NCI-H69 (cell line): ENCODE measurements at regions not wholly inside any gene's neighbourhood (a gene's known extent, or its start where the extent isn't known, plus 50 kb on each side); places are given as distances from the start of the nearest gene placed in this dataset.
"Not testable (repeated sequence)": the region's sequence is repeated elsewhere in the genome, so short reads cannot be mapped to it uniquely, and the experiment has no call there.

Experiments used
- DNase-seq: peaks from one replicate; lab custom pipeline; 2025; lab: John Stamatoyannopoulos, UW

DNA sequence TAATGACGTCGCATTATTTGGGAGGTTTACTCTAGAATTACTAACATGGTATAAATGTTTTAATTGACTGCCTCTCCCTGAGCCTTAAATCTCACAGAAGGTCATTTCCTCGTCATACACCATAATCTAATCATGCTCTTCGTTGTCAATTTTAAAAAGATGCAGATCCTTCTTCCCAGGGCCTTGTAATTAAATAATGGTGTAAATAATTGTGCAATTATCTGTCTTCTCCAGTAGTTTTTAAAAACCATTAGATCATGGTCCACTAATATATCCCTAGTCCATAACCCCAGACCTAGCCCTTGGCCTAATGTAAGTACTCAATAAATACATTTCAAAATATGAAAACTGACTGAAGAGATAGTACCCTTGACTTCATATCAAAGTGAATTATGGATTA lies 181.5 kb upstream of the GNAI1 start:
- DNase-seq = no peak

- DNase-seq = no peak
These were observed 182.2 kb upstream of the GNAI1 start for GRCh38 chr7:79952399-79952798.

DNA sequence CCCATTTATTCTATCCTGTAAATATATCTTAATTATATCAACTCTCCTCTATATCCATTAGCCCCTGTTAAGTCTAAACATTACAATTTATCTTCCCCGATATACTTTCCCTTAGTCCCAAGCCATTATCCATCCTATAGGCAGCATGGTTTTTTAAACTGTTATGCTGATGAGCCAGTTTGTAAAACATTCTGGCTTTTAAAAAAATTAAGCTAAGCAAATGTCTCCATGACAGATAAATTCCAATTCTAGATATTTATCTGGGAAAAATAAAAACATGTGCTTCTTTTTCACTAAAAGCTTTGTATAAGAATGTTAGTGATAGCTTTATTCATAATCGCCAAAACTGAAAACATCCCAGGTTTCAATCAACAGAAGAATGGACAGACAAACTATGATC lies 183.2 kb upstream of the GNAI1 start:
- DNase-seq = no peak

DNA sequence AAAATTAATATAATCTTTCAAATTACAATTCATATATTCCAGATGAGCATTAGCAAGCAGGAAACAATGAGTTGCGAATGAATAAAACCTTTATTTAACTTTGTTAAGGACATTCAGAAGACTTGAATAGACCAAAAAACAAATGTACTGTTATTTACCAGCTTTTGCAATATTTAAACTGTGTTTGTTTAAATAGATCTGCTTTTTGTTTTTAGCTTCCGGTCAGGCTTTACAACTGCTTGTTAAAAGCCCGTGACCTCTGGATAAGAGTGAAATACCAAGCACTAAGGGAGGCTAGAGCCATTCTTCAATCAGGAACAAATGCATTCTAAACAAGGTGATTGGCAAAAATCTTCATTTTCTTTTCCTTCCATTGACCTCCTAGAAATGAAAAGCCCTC lies 184.9 kb upstream of the GNAI1 start:
- peak; percentile 55 for DNase-seq

DNA sequence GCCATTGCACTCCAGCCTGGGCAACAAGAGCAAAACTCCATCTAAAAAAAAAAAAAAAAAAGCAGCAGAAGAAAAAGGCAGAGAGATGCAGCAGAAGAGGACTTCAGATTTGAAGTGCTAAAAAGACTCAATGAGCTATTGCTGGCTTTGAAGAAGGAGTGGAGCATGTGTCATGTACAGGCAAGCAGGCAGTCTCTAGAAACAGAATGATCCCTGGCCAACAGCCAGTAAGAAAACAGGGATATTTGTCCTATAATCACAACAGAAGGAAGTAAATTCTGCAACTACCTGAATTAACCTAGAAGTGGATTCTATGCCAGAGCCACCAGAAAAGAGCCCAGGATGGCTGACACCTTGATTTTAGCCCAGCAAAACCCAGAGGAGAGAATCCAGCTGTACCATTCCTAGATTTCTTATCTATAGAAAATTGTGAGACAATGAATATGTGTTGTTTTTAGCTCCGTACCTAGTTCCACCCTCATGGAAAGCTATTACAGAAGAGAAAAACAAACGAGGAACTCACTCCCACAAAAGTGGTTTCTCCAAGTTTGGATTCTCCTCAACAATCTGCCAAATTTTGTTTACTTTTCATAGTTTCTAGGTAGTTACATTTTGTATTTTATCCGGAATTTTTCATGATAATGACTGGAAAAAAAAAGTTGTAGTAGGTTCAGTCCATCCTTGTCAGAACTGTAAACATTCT lies 198.2 kb upstream of the GNAI1 start:
- peak; percentile 60 for DNase-seq

- no peak for DNase-seq
These were observed 199.9 kb upstream of the GNAI1 start for GRCh38 chr7:79934727-79935126.

DNA sequence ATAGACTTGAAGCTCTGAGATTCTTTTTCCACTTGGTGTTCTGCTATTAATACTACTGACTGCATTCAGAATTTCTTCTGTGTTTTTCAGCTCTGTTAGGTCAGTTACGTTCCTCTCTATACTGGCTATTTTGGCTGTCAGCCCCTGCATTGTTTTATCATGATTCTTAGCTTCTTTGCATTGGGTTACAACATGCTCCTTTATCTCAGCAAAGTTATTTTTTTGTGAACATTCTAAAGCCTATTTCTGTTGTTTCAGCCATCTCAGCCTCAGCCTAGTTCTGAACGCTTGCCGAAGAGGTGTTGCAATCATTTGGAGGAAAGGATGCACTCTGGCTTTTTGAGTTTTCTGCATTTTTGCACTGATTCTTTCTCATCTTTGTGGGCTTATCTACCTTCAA lies 201.5 kb upstream of the GNAI1 start:
- no peak for DNase-seq

DNA sequence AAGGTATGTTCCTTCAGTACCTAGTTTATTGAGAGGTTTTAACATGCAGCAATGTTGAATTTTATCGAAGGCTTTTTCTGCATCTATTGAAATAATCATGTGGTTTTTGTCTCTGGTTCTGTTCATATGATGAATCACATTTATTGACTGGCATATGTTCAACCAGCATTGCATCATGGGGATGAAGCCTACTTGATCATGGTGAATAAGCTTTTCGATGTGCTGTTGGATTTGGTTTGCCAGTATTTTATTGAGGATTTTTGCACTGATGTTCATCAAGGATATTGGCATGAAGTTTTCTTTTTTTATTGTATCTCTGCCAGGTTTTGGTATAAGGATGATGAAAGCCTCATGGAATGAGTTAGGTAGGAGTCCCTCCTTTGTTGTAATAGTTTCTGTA lies 204.0 kb upstream of the GNAI1 start:
- no peak for DNase-seq

DNA sequence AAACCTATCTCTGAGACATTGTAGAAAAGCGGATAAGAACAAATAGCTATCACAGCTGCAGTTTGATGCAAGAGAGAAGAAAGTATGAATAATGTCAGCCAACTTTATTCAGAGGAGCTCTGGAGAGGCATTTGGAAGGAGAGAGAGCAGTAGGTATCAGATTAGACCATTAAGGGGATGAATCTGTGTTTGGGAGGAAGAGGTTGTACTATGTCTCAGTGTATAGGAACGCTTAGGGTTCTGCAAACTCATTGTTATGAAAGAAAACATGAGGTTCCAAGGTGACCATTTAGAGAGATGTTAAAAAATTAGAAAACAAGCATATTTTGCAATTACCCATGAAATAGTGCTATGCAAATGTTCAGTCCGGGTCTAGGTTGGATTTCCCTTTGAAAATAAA lies 207.5 kb upstream of the GNAI1 start:
- no peak for DNase-seq

DNA sequence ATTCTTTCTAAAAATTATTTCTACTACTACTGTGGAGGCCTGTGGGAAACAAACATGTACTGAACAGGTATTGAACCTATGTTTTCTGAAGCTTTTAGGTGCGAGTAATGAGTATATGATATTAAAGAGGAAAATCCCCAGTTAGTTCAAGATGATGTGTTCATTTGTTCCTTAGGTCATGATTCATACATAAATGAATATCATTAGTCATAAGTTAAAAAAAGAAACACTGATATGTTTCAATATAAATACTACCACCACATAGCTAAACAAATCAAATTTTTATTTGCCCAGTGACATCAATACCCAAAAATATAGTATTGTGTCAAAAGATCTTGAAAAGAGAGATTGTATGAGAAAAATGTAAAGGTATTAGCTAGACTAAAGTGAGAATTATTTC lies 210.7 kb upstream of the GNAI1 start:
- no peak for DNase-seq

GRCh38 chr7:79922894-79923293 lies 211.7 kb upstream of the GNAI1 start:
- DNase-seq = no peak

GRCh38 chr7:79921976-79922375 lies 212.7 kb upstream of the GNAI1 start:
- DNase-seq = no peak

DNA sequence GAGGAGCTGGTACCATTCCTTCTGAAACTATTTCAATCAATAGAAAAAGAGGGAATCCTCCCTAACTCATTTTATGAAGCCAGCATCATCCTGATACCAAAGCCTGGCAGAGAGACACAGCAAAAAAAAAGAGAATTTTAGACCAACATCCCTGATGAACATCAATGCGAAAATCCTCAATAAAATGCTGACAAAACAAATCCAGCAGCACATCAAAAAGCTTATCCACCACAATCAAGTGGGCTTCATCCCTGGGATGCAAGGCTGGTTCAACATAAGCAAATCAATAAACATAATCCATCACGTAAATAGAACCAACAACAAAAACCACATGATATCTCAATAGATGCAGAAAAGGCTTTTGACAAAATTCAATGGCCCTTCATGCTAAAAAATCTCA lies 216.0 kb upstream of the GNAI1 start:
- not testable (repeated sequence) for DNase-seq

- DNase-seq = peak; percentile 77
These were observed 219.3 kb upstream of the GNAI1 start for GRCh38 chr7:79915346-79915745.

- no peak for DNase-seq
These were observed 222.4 kb upstream of the GNAI1 start for GRCh38 chr7:79912213-79912633.

- DNase-seq = no peak
These were observed 223.2 kb upstream of the GNAI1 start for GRCh38 chr7:79911420-79911819.

DNA sequence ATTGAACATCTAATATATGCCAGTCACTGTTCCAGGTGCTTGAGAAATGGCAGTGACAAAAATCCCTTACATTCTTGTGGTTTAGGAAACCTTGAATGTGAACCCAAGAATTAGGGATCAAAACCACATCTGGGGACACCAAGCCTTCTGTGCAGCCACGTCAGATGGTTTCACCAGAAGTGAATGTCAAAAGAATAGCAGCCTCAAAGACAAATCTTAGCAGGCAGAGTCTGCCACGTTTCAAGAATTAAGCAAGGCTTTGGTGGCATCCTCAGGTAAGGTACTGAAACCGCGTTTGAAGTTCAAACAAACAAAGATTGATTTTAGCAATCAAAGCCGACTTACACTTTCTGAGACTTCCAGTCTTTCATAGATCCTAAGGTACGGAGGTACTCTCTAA lies 225.5 kb upstream of the GNAI1 start:
- no peak for DNase-seq

DNA sequence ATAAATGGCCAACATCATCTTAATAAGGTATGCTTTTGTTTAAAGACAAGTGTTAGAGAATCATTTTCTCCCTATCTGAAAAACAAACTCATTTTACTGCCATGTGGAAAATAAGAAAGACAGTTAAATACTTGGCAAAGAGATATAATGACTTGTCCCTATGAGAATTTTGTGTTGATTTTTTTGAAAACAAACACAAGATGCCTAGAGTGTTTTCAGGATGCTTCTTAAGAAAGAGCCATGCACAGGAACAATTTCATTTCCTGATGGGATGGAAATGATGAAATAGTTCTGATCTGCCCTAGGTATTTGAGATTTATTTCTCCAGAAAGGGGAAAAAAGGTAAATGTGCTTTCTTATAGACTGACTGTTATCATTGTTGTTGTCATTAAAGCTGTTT lies 237.5 kb upstream of the GNAI1 start:
- no peak for DNase-seq

DNA sequence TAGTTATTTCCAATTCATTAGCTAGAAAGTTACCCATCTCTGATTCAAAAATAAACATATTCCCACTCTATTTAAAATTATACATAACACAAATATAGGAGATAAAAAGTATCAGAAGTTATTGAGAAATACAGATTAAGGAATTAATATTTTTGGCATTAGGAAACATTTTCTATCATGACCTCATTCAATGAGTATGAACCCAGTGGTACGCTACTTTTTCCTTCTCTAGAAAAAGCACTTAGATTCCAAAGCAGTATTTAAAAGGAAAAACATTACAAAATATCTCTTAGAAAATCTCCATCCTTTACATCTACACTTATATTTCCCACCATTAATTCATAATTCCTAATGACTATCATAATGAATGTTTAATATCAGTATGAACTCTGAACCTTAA lies 240.6 kb upstream of the GNAI1 start:
- no peak for DNase-seq

- DNase-seq = no peak
These were observed 251.7 kb upstream of the GNAI1 start for GRCh38 chr7:79882922-79883321.

- DNase-seq = peak; percentile 100
These were observed 254.3 kb upstream of the GNAI1 start for GRCh38 chr7:79880312-79880711.

GRCh38 chr7:79877874-79878465 lies 256.7 kb upstream of the GNAI1 start:
- no peak for DNase-seq

GRCh38 chr7:79876848-79877252 lies 257.8 kb upstream of the GNAI1 start:
- no peak for DNase-seq

- DNase-seq = no peak
These were observed 259.8 kb upstream of the GNAI1 start for GRCh38 chr7:79874797-79875196.
